Prostate gland (tissue), 2 donors: ENCODE measurements at regions not wholly inside any gene's neighbourhood (a gene's known extent, or its start where the extent isn't known, plus 50 kb on each side); places are given as distances from the start of the nearest gene placed in this dataset.

ENCODE experiments used
- DNase-seq: peaks from one replicate; pipeline ENCODE4 v3.0.0-alpha.2; 2019; ENCODE audit warnings: low spot score
- H3K27ac ChIP-seq, 2 donors: fragments of 200-600 bp; sonication (generic); 2 replicates each; pipeline ENCODE4 v1.5.1; 2017 to 2019
- H3K27me3 ChIP-seq: fragments of 200-600 bp; sonication (generic); replicated peaks from 2 replicates; pipeline ENCODE4 v1.5.1; 2019; ENCODE audit not compliant: insufficient read depth
- H3K36me3 ChIP-seq, 2 donors: fragments of 200-600 bp; sonication (generic); 1 replicate in 1 of 2; 2 replicates in 1 of 2; pipeline versions ENCODE4 v1.5.1 to v1.8.1; 2017 to 2019
- H3K4me1 ChIP-seq: fragments of 200-600 bp; sonication (generic); replicated peaks from 2 replicates; pipeline ENCODE4 v1.5.1; 2019
- H3K4me3 ChIP-seq, 2 donors: fragments of 200-600 bp; sonication (generic); 2 replicates each; pipeline ENCODE4 v1.5.1; 2017 to 2019
- H3K9me3 ChIP-seq: fragments of 200-600 bp; sonication (generic); 2 replicates; pipeline ENCODE4 v1.5.1; 2017
- CTCF ChIP-seq, 4 experiments: fragments of 200-600 bp in 2 of 4; fragments of 450-650 bp in 2 of 4; sonication (generic) in 2 of 4; IDR thresholded peaks; 1 replicate in 3 of 4; 2 replicates in 1 of 4; pipeline ENCODE4 v1.5.1; 2016 to 2019; ENCODE audit warnings: antibody characterized with exemption in 4 of 4, mild to moderate bottlenecking in 2 of 4, moderate library complexity in 2 of 4
- POLR2A ChIP-seq: fragments of 450-650 bp; IDR thresholded peaks from one replicate; pipeline ENCODE4 v1.6.1; 2016; ENCODE audit warnings: antibody characterized with exemption, mild to moderate bottlenecking
- POLR2AphosphoS5 ChIP-seq: sonication (generic); formaldehyde crosslinking; IDR thresholded peaks from one replicate; pipeline ENCODE4 v1.6.1; 2017; ENCODE audit warnings: antibody characterized with exemption
- WGBS: methylation state at CpG from one replicate; pipeline ENCODE4 v1.1.5; 2018; 5-methylcytosine and 5-hydroxymethylcytosine counted together
- intact Hi-C: fragments of 100-400 bp; cut with DNase I; formaldehyde crosslinking; loops from one replicate; pipeline ENCODE4 v1.14.2; 2022

GRCh38 chr6:84346372-84346771 lies 118.9 kb upstream of the CEP162 start:
- Histone ChIP-seq H3K4me3 (no peak overlapping the region), H3K4me1 (no peaks in the 10 kb centered on the region), H3K27me3 (no peaks in the 10 kb centered on the region), H3K27ac (no peak overlapping the region), H3K9me3 (no peaks in the 10 kb centered on the region), H3K36me3 (no peaks in the 10 kb centered on the region)
- intact Hi-C loops: no loop called here
- DNase-seq: no peak
- TF ChIP-seq POLR2AphosphoS5 (no peak), POLR2A (no peak), CTCF (IDR thresholded peaks at IDR 0.05) (no peak)

GRCh38 chr6:84344005-84344404 lies 116.6 kb upstream of the CEP162 start:
- Histone ChIP-seq H3K27ac (no peak overlapping the region), H3K4me1 (no peaks in the 10 kb centered on the region), H3K4me3 (no peak overlapping the region), H3K9me3 (no peaks in the 10 kb centered on the region), H3K27me3 (no peaks in the 10 kb centered on the region), H3K36me3 (no peaks in the 10 kb centered on the region)
- TF ChIP-seq POLR2A (no peak), POLR2AphosphoS5 (no peak), CTCF (IDR thresholded peaks at IDR 0.05) (no peak)
- intact Hi-C loops: no loop called here
- WGBS: 78% methylated on average over 3 of the region's 3 CpGs
- no peak for DNase-seq

- DNase-seq: no peak
- Histone ChIP-seq H3K9me3 (no peaks in the 10 kb centered on the region), H3K36me3 (no peaks in the 10 kb centered on the region), H3K27me3 (no peaks in the 10 kb centered on the region), H3K4me1 (no peaks in the 10 kb centered on the region), H3K27ac (no peak overlapping the region), H3K4me3 (no peak overlapping the region)
- intact Hi-C loops: no loop called here
- WGBS: 82% methylated on average over 8 of the region's 8 CpGs
- TF ChIP-seq POLR2A: no peak
- TF ChIP-seq POLR2AphosphoS5: no peak
- no peak for TF ChIP-seq CTCF (IDR thresholded peaks at IDR 0.05)
These were observed 113.0 kb upstream of the CEP162 start for GRCh38 chr6:84340422-84340821.

GRCh38 chr6:84333842-84334241 lies 106.4 kb upstream of the CEP162 start:
- no peaks in the 10 kb centered on the region for H3K36me3 ChIP-seq
- no peak overlapping the region for H3K4me3 ChIP-seq
- H3K4me1 ChIP-seq: no peaks in the 10 kb centered on the region
- TF ChIP-seq POLR2A: no peak
- TF ChIP-seq POLR2AphosphoS5: no peak
- TF ChIP-seq CTCF (IDR thresholded peaks at IDR 0.05): no peak
- WGBS: 68% methylated on average over 5 of the region's 5 CpGs
- H3K27me3 ChIP-seq: no peaks in the 10 kb centered on the region
- no peaks in the 10 kb centered on the region for H3K9me3 ChIP-seq
- no peak for DNase-seq
- intact Hi-C loops: no loop called here
- H3K27ac ChIP-seq: no peak overlapping the region

GRCh38 chr6:84332139-84333034 lies 104.9 kb upstream of the CEP162 start:
- H3K9me3 ChIP-seq: no peaks in the 10 kb centered on the region
- TF ChIP-seq POLR2A: no peak
- no peak for TF ChIP-seq POLR2AphosphoS5
- TF ChIP-seq CTCF (IDR thresholded peaks at IDR 0.05): no peak
- no peaks in the 10 kb centered on the region for H3K27me3 ChIP-seq
- no peak overlapping the region for H3K27ac ChIP-seq
- intact Hi-C loops: no loop called here
- no peak for DNase-seq
- no peak overlapping the region for H3K4me3 ChIP-seq
- WGBS: 77% methylated on average over 3 of the region's 3 CpGs
- H3K4me1 ChIP-seq: no peaks in the 10 kb centered on the region
- no peaks in the 10 kb centered on the region for H3K36me3 ChIP-seq
